ENCODE measurements at regions not wholly inside any gene's neighbourhood (a gene's known extent, or its start where the extent isn't known, plus 50 kb on each side); places are given as distances from the start of the nearest gene placed in this dataset.

- ChIA-PET POLR2A (ENCODE audit: low non-redundant PET) (no interaction called here), CTCF (no interaction called here)
- no peak overlapping the region for H3K27ac ChIP-seq
- DNase-seq (ENCODE audit: low spot score), result no peak
- no peak for TF ChIP-seq CTCF (conservative IDR thresholded peaks at IDR 0.05; ENCODE audit: low read depth)
Observed at GRCh38 chr4:184889666-184890335, 64.0 kb upstream of the ACSL1 start.

- ChIA-PET POLR2A (ENCODE audit: low non-redundant PET) (no interaction called here), CTCF (no interaction called here)
- no peak for TF ChIP-seq CTCF (conservative IDR thresholded peaks at IDR 0.05; ENCODE audit: low read depth)
- no peak for DNase-seq (ENCODE audit: low spot score)
- no peak overlapping the region for H3K27ac ChIP-seq
Observed at GRCh38 chr4:184890499-184890898, 64.7 kb upstream of the ACSL1 start.

GRCh38 chr4:184891816-184892397 lies 66.1 kb upstream of the ACSL1 start:
- POLR2A ChIA-PET (ENCODE audit: low non-redundant PET), result no interaction called here
- no peak for DNase-seq (ENCODE audit: low spot score)
- no peak for TF ChIP-seq CTCF (conservative IDR thresholded peaks at IDR 0.05; ENCODE audit: low read depth)
- no peak overlapping the region for H3K27ac ChIP-seq
- CTCF ChIA-PET, result no interaction called here

GRCh38 chr4:184892999-184893398 lies 67.2 kb upstream of the ACSL1 start:
- CTCF ChIA-PET, result interaction anchor here (0.6 kb wide), 1 partner anchor 461 kb away, joined by 5 read pairs; no protein-coding TSS in a partner anchor
- DNase-seq (ENCODE audit: low spot score), result no peak
- no peak for TF ChIP-seq CTCF (conservative IDR thresholded peaks at IDR 0.05; ENCODE audit: low read depth)
- no peak overlapping the region for H3K27ac ChIP-seq
- POLR2A ChIA-PET (ENCODE audit: low non-redundant PET), result no interaction called here

- ChIA-PET CTCF (no interaction called here), POLR2A (ENCODE audit: low non-redundant PET) (no interaction called here)
- TF ChIP-seq CTCF (conservative IDR thresholded peaks at IDR 0.05; ENCODE audit: low read depth), result no peak
- DNase-seq (ENCODE audit: low spot score), result no peak
- no peak overlapping the region for H3K27ac ChIP-seq
Observed at GRCh38 chr4:184893801-184894571, 68.2 kb upstream of the ACSL1 start.

- no peak for DNase-seq (ENCODE audit: low spot score)
- CTCF ChIA-PET, result interaction anchor here (0.9 kb wide), 1 partner anchor 89 kb away, joined by 3 read pairs; no protein-coding TSS in a partner anchor
- H3K27ac ChIP-seq, result no peak overlapping the region
- POLR2A ChIA-PET (ENCODE audit: low non-redundant PET), result no interaction called here
- TF ChIP-seq CTCF (conservative IDR thresholded peaks at IDR 0.05; ENCODE audit: low read depth), result no peak
Observed at GRCh38 chr4:184895012-184895695, 69.4 kb upstream of the ACSL1 start.
